ENCODE measurements at regions not wholly inside any gene's neighbourhood (a gene's known extent, or its start where the extent isn't known, plus 50 kb on each side); places are given as distances from the start of the nearest gene placed in this dataset.

DNA sequence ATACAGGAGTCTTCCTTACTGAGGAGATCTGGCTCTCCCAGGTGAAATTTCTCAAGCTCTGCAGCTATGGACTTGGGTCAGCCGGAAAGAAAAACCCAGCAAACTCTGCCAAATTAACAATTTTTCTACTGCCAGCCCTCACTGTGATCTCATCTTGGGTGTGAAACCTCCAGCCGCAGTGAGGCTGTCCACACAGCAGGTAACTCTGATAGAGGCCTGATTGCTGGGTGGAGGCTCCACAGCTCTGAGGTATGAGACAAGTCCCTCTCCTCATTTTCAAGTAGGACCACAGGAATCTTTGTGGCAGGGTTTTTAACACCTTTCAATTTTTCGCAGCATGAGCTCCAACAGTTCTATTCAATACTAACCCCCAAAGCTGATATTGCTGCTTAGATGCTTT, 430.6 kb upstream of the RAB6C start:
- TF ChIP-seq SOX15 (CRISPR knock-in tag; IDR thresholded peaks at IDR 0.05): no peak
- no peak for TF ChIP-seq GTF2I (CRISPR knock-in tag; conservative IDR thresholded peaks at IDR 0.05)
- TF ChIP-seq, protein P1, sequence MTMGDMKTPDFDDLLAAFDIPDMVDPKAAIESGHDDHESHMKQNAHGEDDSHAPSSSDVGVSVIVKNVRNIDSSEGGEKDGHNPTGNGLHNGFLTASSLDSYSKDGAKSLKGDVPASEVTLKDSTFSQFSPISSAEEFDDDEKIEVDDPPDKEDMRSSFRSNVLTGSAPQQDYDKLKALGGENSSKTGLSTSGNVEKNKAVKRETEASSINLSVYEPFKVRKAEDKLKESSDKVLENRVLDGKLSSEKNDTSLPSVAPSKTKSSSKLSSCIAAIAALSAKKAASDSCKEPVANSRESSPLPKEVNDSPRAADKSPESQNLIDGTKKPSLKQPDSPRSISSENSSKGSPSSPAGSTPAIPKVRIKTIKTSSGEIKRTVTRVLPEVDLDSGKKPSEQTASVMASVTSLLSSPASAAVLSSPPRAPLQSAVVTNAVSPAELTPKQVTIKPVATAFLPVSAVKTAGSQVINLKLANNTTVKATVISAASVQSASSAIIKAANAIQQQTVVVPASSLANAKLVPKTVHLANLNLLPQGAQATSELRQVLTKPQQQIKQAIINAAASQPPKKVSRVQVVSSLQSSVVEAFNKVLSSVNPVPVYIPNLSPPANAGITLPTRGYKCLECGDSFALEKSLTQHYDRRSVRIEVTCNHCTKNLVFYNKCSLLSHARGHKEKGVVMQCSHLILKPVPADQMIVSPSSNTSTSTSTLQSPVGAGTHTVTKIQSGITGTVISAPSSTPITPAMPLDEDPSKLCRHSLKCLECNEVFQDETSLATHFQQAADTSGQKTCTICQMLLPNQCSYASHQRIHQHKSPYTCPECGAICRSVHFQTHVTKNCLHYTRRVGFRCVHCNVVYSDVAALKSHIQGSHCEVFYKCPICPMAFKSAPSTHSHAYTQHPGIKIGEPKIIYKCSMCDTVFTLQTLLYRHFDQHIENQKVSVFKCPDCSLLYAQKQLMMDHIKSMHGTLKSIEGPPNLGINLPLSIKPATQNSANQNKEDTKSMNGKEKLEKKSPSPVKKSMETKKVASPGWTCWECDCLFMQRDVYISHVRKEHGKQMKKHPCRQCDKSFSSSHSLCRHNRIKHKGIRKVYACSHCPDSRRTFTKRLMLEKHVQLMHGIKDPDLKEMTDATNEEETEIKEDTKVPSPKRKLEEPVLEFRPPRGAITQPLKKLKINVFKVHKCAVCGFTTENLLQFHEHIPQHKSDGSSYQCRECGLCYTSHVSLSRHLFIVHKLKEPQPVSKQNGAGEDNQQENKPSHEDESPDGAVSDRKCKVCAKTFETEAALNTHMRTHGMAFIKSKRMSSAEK (CRISPR knock-in tag; IDR thresholded peaks at IDR 0.05; ENCODE audit: borderline replicate concordance): no peak
- TF ChIP-seq KAT7 (CRISPR knock-in tag; IDR thresholded peaks at IDR 0.05; ENCODE audit: borderline replicate concordance): no peak
- TF ChIP-seq, protein P2, sequence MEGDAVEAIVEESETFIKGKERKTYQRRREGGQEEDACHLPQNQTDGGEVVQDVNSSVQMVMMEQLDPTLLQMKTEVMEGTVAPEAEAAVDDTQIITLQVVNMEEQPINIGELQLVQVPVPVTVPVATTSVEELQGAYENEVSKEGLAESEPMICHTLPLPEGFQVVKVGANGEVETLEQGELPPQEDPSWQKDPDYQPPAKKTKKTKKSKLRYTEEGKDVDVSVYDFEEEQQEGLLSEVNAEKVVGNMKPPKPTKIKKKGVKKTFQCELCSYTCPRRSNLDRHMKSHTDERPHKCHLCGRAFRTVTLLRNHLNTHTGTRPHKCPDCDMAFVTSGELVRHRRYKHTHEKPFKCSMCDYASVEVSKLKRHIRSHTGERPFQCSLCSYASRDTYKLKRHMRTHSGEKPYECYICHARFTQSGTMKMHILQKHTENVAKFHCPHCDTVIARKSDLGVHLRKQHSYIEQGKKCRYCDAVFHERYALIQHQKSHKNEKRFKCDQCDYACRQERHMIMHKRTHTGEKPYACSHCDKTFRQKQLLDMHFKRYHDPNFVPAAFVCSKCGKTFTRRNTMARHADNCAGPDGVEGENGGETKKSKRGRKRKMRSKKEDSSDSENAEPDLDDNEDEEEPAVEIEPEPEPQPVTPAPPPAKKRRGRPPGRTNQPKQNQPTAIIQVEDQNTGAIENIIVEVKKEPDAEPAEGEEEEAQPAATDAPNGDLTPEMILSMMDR (IDR thresholded peaks at IDR 0.05): no peak
- no peak for TF ChIP-seq SP1 (CRISPR knock-in tag; conservative IDR thresholded peaks at IDR 0.05)
- no peak for TF ChIP-seq NR2C2 (CRISPR knock-in tag; IDR thresholded peaks at IDR 0.05)
- TF ChIP-seq, protein P3, sequence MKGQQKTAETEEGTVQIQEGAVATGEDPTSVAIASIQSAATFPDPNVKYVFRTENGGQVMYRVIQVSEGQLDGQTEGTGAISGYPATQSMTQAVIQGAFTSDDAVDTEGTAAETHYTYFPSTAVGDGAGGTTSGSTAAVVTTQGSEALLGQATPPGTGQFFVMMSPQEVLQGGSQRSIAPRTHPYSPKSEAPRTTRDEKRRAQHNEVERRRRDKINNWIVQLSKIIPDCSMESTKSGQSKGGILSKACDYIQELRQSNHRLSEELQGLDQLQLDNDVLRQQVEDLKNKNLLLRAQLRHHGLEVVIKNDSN (CRISPR knock-in tag; IDR thresholded peaks at IDR 0.05): no peak
- TF ChIP-seq ELF4 (CRISPR knock-in tag; IDR thresholded peaks at IDR 0.05; ENCODE audit: low read depth): no peak
- TF ChIP-seq TEAD4 (CRISPR knock-in tag; IDR thresholded peaks at IDR 0.05): no peak
- TF ChIP-seq CREB1 (CRISPR knock-in tag; IDR thresholded peaks at IDR 0.05): no peak
- TF ChIP-seq, protein P4, sequence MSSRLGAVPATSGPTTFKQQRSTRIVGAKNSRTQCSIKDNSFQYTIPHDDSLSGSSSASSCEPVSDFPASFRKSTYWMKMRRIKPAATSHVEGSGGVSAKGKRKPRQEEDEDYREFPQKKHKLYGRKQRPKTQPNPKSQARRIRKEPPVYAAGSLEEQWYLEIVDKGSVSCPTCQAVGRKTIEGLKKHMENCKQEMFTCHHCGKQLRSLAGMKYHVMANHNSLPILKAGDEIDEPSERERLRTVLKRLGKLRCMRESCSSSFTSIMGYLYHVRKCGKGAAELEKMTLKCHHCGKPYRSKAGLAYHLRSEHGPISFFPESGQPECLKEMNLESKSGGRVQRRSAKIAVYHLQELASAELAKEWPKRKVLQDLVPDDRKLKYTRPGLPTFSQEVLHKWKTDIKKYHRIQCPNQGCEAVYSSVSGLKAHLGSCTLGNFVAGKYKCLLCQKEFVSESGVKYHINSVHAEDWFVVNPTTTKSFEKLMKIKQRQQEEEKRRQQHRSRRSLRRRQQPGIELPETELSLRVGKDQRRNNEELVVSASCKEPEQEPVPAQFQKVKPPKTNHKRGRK (CRISPR knock-in tag; IDR thresholded peaks at IDR 0.05; ENCODE audit: borderline replicate concordance): no peak
- TF ChIP-seq, protein P5, sequence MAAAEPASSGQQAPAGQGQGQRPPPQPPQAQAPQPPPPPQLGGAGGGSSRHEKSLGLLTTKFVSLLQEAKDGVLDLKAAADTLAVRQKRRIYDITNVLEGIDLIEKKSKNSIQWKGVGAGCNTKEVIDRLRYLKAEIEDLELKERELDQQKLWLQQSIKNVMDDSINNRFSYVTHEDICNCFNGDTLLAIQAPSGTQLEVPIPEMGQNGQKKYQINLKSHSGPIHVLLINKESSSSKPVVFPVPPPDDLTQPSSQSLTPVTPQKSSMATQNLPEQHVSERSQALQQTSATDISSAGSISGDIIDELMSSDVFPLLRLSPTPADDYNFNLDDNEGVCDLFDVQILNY (CRISPR knock-in tag; IDR thresholded peaks at IDR 0.05): no peak
- no peak for TF ChIP-seq SMAD4 (CRISPR knock-in tag; IDR thresholded peaks at IDR 0.05)
- no peak for TF ChIP-seq JAZF1 (CRISPR knock-in tag; IDR thresholded peaks at IDR 0.05)
- no peak for TF ChIP-seq CREM (CRISPR knock-in tag; IDR thresholded peaks at IDR 0.05)
- TF ChIP-seq ETV6 (CRISPR knock-in tag; IDR thresholded peaks at IDR 0.05): no peak
- no peak for TF ChIP-seq RELA (CRISPR knock-in tag; IDR thresholded peaks at IDR 0.05; ENCODE audit: borderline replicate concordance)
- TF ChIP-seq ZNF423 (CRISPR knock-in tag; IDR thresholded peaks at IDR 0.05): no peak
- no peak for DNase-seq (ENCODE audit: low spot score)
- no peak for ATAC-seq
- ChIA-PET CTCF (interaction anchor here (1.1 kb wide), 1 partner anchor 160 kb away, joined by 3 read pairs; no protein-coding TSS in a partner anchor), POLR2A (no interaction called here)
- Mint-ChIP-seq H3K27me3 (ENCODE audit: low read depth) (peaks cover 5% of the 10 kb centered on the region; the same call in 1 of the 2 replicates), H3K4me3 (no peak overlapping the region), H3K27ac (no peak overlapping the region), H3K4me1 (peaks cover 16% of the 10 kb centered on the region), H3K36me3 (peaks cover 5% of the 10 kb centered on the region), H3K9me3 (peaks cover 27% of the 10 kb centered on the region)
